Mammary epithelial cell (primary cell): ENCODE measurements at regions not wholly inside any gene's neighbourhood (a gene's known extent, or its start where the extent isn't known, plus 50 kb on each side); places are given as distances from the start of the nearest gene placed in this dataset.

Experiments used
- EZH2 ChIP-seq: IDR thresholded peaks from 2 replicates; pipeline ENCODE4 v1.6.1; 2012; ENCODE audit warnings: low read length, inconsistent platforms, borderline replicate concordance
- TF ChIP-seq, protein P1 (sequence below), 2 donors: IDR thresholded peaks in 1 of 2; conservative IDR thresholded peaks in 1 of 2; 2 replicates each; pipeline ENCODE4 v1.5.1; 2011 to 2012; ENCODE audit warnings: inconsistent platforms in 2 of 2, low read length in 2 of 2, mild to moderate bottlenecking in 2 of 2, control low read depth in 1 of 2, low read depth in 1 of 2; ENCODE audit not compliant: insufficient read depth in 1 of 2; ENCODE audit errors: extremely low read depth in 1 of 2

DNA sequence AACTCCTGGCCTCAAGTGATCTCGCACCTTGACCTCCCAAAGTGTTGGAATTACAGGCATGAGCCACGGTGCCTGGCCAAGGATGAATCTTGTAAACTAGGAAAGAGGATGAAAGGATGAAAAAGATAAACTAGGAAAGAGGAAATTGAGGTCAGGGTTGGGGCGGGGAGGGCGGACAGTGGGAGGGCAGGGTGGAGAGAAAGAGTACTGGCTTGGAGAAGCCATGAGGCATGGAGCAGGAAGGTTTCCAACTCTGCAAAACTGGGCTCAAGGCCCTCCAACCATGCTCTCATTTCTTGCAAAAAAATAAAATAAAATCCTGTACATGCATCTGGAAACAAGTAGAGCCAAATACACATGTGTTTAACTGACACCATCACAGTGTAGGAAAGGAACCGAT, 256.6 kb upstream of the SGK1 start:
- TF ChIP-seq, protein P1, sequence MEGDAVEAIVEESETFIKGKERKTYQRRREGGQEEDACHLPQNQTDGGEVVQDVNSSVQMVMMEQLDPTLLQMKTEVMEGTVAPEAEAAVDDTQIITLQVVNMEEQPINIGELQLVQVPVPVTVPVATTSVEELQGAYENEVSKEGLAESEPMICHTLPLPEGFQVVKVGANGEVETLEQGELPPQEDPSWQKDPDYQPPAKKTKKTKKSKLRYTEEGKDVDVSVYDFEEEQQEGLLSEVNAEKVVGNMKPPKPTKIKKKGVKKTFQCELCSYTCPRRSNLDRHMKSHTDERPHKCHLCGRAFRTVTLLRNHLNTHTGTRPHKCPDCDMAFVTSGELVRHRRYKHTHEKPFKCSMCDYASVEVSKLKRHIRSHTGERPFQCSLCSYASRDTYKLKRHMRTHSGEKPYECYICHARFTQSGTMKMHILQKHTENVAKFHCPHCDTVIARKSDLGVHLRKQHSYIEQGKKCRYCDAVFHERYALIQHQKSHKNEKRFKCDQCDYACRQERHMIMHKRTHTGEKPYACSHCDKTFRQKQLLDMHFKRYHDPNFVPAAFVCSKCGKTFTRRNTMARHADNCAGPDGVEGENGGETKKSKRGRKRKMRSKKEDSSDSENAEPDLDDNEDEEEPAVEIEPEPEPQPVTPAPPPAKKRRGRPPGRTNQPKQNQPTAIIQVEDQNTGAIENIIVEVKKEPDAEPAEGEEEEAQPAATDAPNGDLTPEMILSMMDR (conservative IDR thresholded peaks at IDR 0.05 in 1 of 2, IDR thresholded peaks at IDR 0.05 in 1 of 2; ENCODE audit: extremely low read depth in 1 of 2, insufficient read depth in 1 of 2, low read depth in 1 of 2, low read length in 2 of 2) = no peak
- TF ChIP-seq EZH2 = no peak
